ENCODE measurements at regions not wholly inside any gene's neighbourhood (a gene's known extent, or its start where the extent isn't known, plus 50 kb on each side); places are given as distances from the start of the nearest gene placed in this dataset.

- FAIRE-seq: peak; percentile 48
- TF ChIP-seq POLR2AphosphoS5 (IDR thresholded peaks at IDR 0.05; ENCODE audit: low read depth, low read length) (no peak), PAX5 (IDR thresholded peaks at IDR 0.05; ENCODE audit: insufficient read depth, low read length, severe bottlenecking) (no peak), SPI1 (IDR thresholded peaks at IDR 0.05; ENCODE audit: low read depth, low read length) (no peak), TAF1 (IDR thresholded peaks at IDR 0.05; ENCODE audit: low read depth, low read length) (no peak), POU2F2 (IDR thresholded peaks at IDR 0.05; ENCODE audit: low read depth, low read length) (no peak), POLR2A (IDR thresholded peaks at IDR 0.05; ENCODE audit: low read depth, low read length) (no peak)
- no peak for DNase-seq (ENCODE audit: insufficient read length, low spot score)
Measured at GRCh38 chr14:22429546-22430294, 159.3 kb downstream of the DAD1 start.

GRCh38 chr14:22428700-22429291 lies 160.2 kb downstream of the DAD1 start:
- FAIRE-seq (peak; percentile 61), DNase-seq (ENCODE audit: insufficient read length, low spot score) (no peak)
- TF ChIP-seq POLR2AphosphoS5 (IDR thresholded peaks at IDR 0.05; ENCODE audit: low read depth, low read length): no peak
- TF ChIP-seq TAF1 (IDR thresholded peaks at IDR 0.05; ENCODE audit: low read depth, low read length): no peak
- TF ChIP-seq PAX5 (IDR thresholded peaks at IDR 0.05; ENCODE audit: insufficient read depth, low read length, severe bottlenecking): no peak
- no peak for TF ChIP-seq POLR2A (IDR thresholded peaks at IDR 0.05; ENCODE audit: low read depth, low read length)
- TF ChIP-seq POU2F2 (IDR thresholded peaks at IDR 0.05; ENCODE audit: low read depth, low read length): no peak
- TF ChIP-seq SPI1 (IDR thresholded peaks at IDR 0.05; ENCODE audit: low read depth, low read length): no peak

GRCh38 chr14:22427771-22428231 lies 161.2 kb downstream of the DAD1 start:
- TF ChIP-seq SPI1 (IDR thresholded peaks at IDR 0.05; ENCODE audit: low read depth, low read length) (no peak), POLR2A (IDR thresholded peaks at IDR 0.05; ENCODE audit: low read depth, low read length) (no peak), TAF1 (IDR thresholded peaks at IDR 0.05; ENCODE audit: low read depth, low read length) (no peak), POLR2AphosphoS5 (IDR thresholded peaks at IDR 0.05; ENCODE audit: low read depth, low read length) (no peak), POU2F2 (IDR thresholded peaks at IDR 0.05; ENCODE audit: low read depth, low read length) (no peak), PAX5 (IDR thresholded peaks at IDR 0.05; ENCODE audit: insufficient read depth, low read length, severe bottlenecking) (no peak)
- FAIRE-seq (no peak), DNase-seq (ENCODE audit: insufficient read length, low spot score) (no peak)

GRCh38 chr14:22426711-22427110 lies 162.3 kb downstream of the DAD1 start:
- no peak for FAIRE-seq
- TF ChIP-seq SPI1 (IDR thresholded peaks at IDR 0.05; ENCODE audit: low read depth, low read length): no peak
- TF ChIP-seq POLR2AphosphoS5 (IDR thresholded peaks at IDR 0.05; ENCODE audit: low read depth, low read length): no peak
- no peak for TF ChIP-seq POU2F2 (IDR thresholded peaks at IDR 0.05; ENCODE audit: low read depth, low read length)
- no peak for TF ChIP-seq POLR2A (IDR thresholded peaks at IDR 0.05; ENCODE audit: low read depth, low read length)
- no peak for TF ChIP-seq PAX5 (IDR thresholded peaks at IDR 0.05; ENCODE audit: insufficient read depth, low read length, severe bottlenecking)
- no peak for TF ChIP-seq TAF1 (IDR thresholded peaks at IDR 0.05; ENCODE audit: low read depth, low read length)
- no peak for DNase-seq (ENCODE audit: insufficient read length, low spot score)

GRCh38 chr14:22423958-22424357 lies 165.1 kb downstream of the DAD1 start:
- DNase-seq (ENCODE audit: insufficient read length, low spot score): no peak
- FAIRE-seq: no peak
- TF ChIP-seq PAX5 (IDR thresholded peaks at IDR 0.05; ENCODE audit: insufficient read depth, low read length, severe bottlenecking): no peak
- TF ChIP-seq POLR2A (IDR thresholded peaks at IDR 0.05; ENCODE audit: low read depth, low read length): no peak
- no peak for TF ChIP-seq POLR2AphosphoS5 (IDR thresholded peaks at IDR 0.05; ENCODE audit: low read depth, low read length)
- TF ChIP-seq TAF1 (IDR thresholded peaks at IDR 0.05; ENCODE audit: low read depth, low read length): no peak
- TF ChIP-seq SPI1 (IDR thresholded peaks at IDR 0.05; ENCODE audit: low read depth, low read length): no peak
- no peak for TF ChIP-seq POU2F2 (IDR thresholded peaks at IDR 0.05; ENCODE audit: low read depth, low read length)

GRCh38 chr14:22422238-22422637 lies 166.8 kb downstream of the DAD1 start:
- peak; percentile 33 for FAIRE-seq
- TF ChIP-seq POLR2AphosphoS5 (IDR thresholded peaks at IDR 0.05; ENCODE audit: low read depth, low read length): no peak
- no peak for TF ChIP-seq SPI1 (IDR thresholded peaks at IDR 0.05; ENCODE audit: low read depth, low read length)
- no peak for TF ChIP-seq PAX5 (IDR thresholded peaks at IDR 0.05; ENCODE audit: insufficient read depth, low read length, severe bottlenecking)
- TF ChIP-seq POU2F2 (IDR thresholded peaks at IDR 0.05; ENCODE audit: low read depth, low read length): no peak
- no peak for TF ChIP-seq POLR2A (IDR thresholded peaks at IDR 0.05; ENCODE audit: low read depth, low read length)
- TF ChIP-seq TAF1 (IDR thresholded peaks at IDR 0.05; ENCODE audit: low read depth, low read length): no peak

GRCh38 chr14:22420598-22421186 lies 168.3 kb downstream of the DAD1 start:
- FAIRE-seq (no peak), DNase-seq (ENCODE audit: insufficient read length, low spot score) (no peak)
- TF ChIP-seq POLR2A (IDR thresholded peaks at IDR 0.05; ENCODE audit: low read depth, low read length): no peak
- peak; percentile 10; the same call in 1 of the 2 replicates for TF ChIP-seq SPI1 (IDR thresholded peaks at IDR 0.05; ENCODE audit: low read depth, low read length)
- TF ChIP-seq PAX5 (IDR thresholded peaks at IDR 0.05; ENCODE audit: insufficient read depth, low read length, severe bottlenecking): no peak

More at GRCh38 chr14:22422238-22422637, 166.8 kb downstream of the DAD1 start:
- DNase-seq (ENCODE audit: insufficient read length, low spot score): no peak

- TF ChIP-seq POLR2AphosphoS5 (IDR thresholded peaks at IDR 0.05; ENCODE audit: low read depth, low read length) (no peak), POU2F2 (IDR thresholded peaks at IDR 0.05; ENCODE audit: low read depth, low read length) (no peak), SPI1 (IDR thresholded peaks at IDR 0.05; ENCODE audit: low read depth, low read length) (no peak), POLR2A (IDR thresholded peaks at IDR 0.05; ENCODE audit: low read depth, low read length) (no peak), PAX5 (IDR thresholded peaks at IDR 0.05; ENCODE audit: insufficient read depth, low read length, severe bottlenecking) (no peak), TAF1 (IDR thresholded peaks at IDR 0.05; ENCODE audit: low read depth, low read length) (no peak)
- no peak for FAIRE-seq
- no peak for DNase-seq (ENCODE audit: insufficient read length, low spot score)
Measured at GRCh38 chr14:22419620-22420019, 169.4 kb downstream of the DAD1 start.

- DNase-seq (ENCODE audit: insufficient read length, low spot score) (peak; percentile 28), FAIRE-seq (peak; percentile 78)
- TF ChIP-seq TAF1 (IDR thresholded peaks at IDR 0.05; ENCODE audit: low read depth, low read length): no peak
- 0 out of 2 replicates have a peak, but pooled peaks have one; percentile 33 for TF ChIP-seq POU2F2 (IDR thresholded peaks at IDR 0.05; ENCODE audit: low read depth, low read length)
Measured at GRCh38 chr14:22418631-22419030, 170.4 kb downstream of the DAD1 start.
